HepG2 (cell line): ENCODE measurements at regions not wholly inside any gene's neighbourhood (a gene's known extent, or its start where the extent isn't known, plus 50 kb on each side); places are given as distances from the start of the nearest gene placed in this dataset.

ENCODE experiments used
- ATAC-seq: fragments of 200-7000 bp; cut with Tn5 transposase; 3 replicates; pipeline ENCODE4 v1.9.1; 2020; ENCODE audit warnings: mild to moderate bottlenecking, moderate library complexity
- BruUV-seq: library from RNA; stranded (reverse); fragments of 400-500 nt; replicated peaks from 2 replicates; lab custom pipeline; 2021; lab: Mats Ljungman, UMichigan
- CTCF ChIA-PET: fragments of 300-600 bp; formaldehyde crosslinking; extraction: SDS; loops from one replicate; lab custom pipeline; 2021; ENCODE audit warnings: low total read pairs, inconsistent platforms, low intra/inter-chr PET ratio; lab: Yijun Ruan, JAX
- POLR2A ChIA-PET: fragments of 350-600 bp; sonication (Branson Sonifier 250); formaldehyde crosslinking; loops from one replicate; lab custom pipeline; 2020; ENCODE audit warnings: antibody characterized with exemption, inconsistent platforms; lab: Yijun Ruan, JAX
- DNase-seq: peaks from one replicate; pipeline ENCODE4 v3.0.0-alpha.2; 2015; ENCODE audit warnings: low spot score
- FAIRE-seq: peaks from 3 replicates; lab custom pipeline; 2011; peaks lifted over from hg19 to GRCh38; lab: Jason Lieb, UNC
- H2AFZ ChIP-seq: one replicate; pipeline ENCODE4 v1.6.1; 2011; ENCODE audit warnings: low read length, inconsistent platforms
- H3K27ac ChIP-seq: fragments of 300-600 bp; 3 replicates; pipeline ENCODE4 v1.8.0; 2011; ENCODE audit warnings: mixed run types, mild to moderate bottlenecking, mixed read lengths, low read length, inconsistent platforms; ENCODE audit not compliant: insufficient read depth; ENCODE audit errors: extremely low read length
- H3K27me3 ChIP-seq, 2 experiments: fragments of 200-600 bp in 1 of 2; 2 replicates in 1 of 2; 3 replicates in 1 of 2; pipeline versions ENCODE4 v1.6.0 to v1.8.0; 2011; ENCODE audit warnings: low read length in 2 of 2, mild to moderate bottlenecking in 2 of 2, moderate library complexity in 2 of 2, inconsistent platforms in 1 of 2; ENCODE audit not compliant: insufficient read depth in 2 of 2, control insufficient read depth in 1 of 2
- H3K36me3 ChIP-seq, 2 experiments: fragments of 200-600 bp in 1 of 2; replicated peaks in 1 of 2; 2 replicates in 1 of 2; 3 replicates in 1 of 2; pipeline versions ENCODE4 v1.5.1 to v1.8.0; 2011; ENCODE audit warnings: low read length in 2 of 2, inconsistent platforms in 1 of 2; ENCODE audit not compliant: insufficient read depth in 2 of 2, control insufficient read depth in 1 of 2
- H3K4me1 ChIP-seq: 2 replicates; pipeline ENCODE4 v1.5.1; 2012; ENCODE audit warnings: low read length, inconsistent platforms; ENCODE audit not compliant: insufficient read depth
- H3K4me2 ChIP-seq: 2 replicates; pipeline ENCODE4 v1.6.0; 2011; ENCODE audit warnings: low read depth, low read length, inconsistent platforms
- H3K4me3 ChIP-seq, 3 experiments: fragments of 200-600 bp in 1 of 3; sonication (generic), shearing (Covaris generic) in 1 of 3; replicated peaks in 1 of 3; 2 replicates each; pipeline ENCODE4 v1.5.1; 2011 to 2016; ENCODE audit warnings: low read length in 3 of 3, inconsistent platforms in 2 of 3, low read depth in 2 of 3, mild to moderate bottlenecking in 2 of 3, control low read depth in 1 of 3, mixed read lengths in 1 of 3; ENCODE audit not compliant: insufficient read depth in 1 of 3
- H3K79me2 ChIP-seq: one replicate; pipeline ENCODE4 v1.6.1; 2011; ENCODE audit warnings: low read length, inconsistent platforms; ENCODE audit not compliant: insufficient read depth
- H3K9ac ChIP-seq: 2 replicates; pipeline ENCODE4 v1.6.0; 2011; ENCODE audit warnings: mild to moderate bottlenecking, low read depth, low read length, inconsistent platforms; ENCODE audit not compliant: insufficient read depth
- H3K9me3 ChIP-seq: 2 replicates; pipeline ENCODE4 v1.5.1; 2012; ENCODE audit warnings: mild to moderate bottlenecking, low read length
- H4K20me1 ChIP-seq: 2 replicates; pipeline ENCODE4 v1.6.0; 2011; ENCODE audit warnings: inconsistent platforms, mild to moderate bottlenecking, low read length, moderate library complexity; ENCODE audit not compliant: insufficient read depth
- FIP1L1 ChIP-seq: fragments of 200-400 bp; formaldehyde crosslinking; IDR thresholded peaks from 2 replicates; pipeline ENCODE4 v1.6.1; 2018; ENCODE audit warnings: low read depth, mild to moderate bottlenecking, low read length, moderate library complexity, borderline replicate concordance; ENCODE audit not compliant: insufficient read depth
- IRF9 ChIP-seq: sonication (generic); formaldehyde crosslinking; IDR thresholded peaks from 2 replicates; pipeline ENCODE4 v1.8.0; 2022; ENCODE audit warnings: missing genetic modification reagents, mild to moderate bottlenecking, borderline replicate concordance
- MBD4 ChIP-seq: IDR thresholded peaks from 2 replicates; pipeline ENCODE4 v1.6.1; 2012; ENCODE audit warnings: low read length, inconsistent platforms, borderline replicate concordance
- NFYC ChIP-seq: IDR thresholded peaks from 2 replicates; pipeline ENCODE4 v1.6.1; 2016; ENCODE audit warnings: missing genetic modification reagents, missing compliant biosample characterization
- PHB2 ChIP-seq: fragments of 450-650 bp; IDR thresholded peaks from 2 replicates; pipeline ENCODE4 v1.6.1; 2018; ENCODE audit not compliant: partially characterized antibody
- SAP130 ChIP-seq: IDR thresholded peaks from 2 replicates; pipeline ENCODE4 v1.6.1; 2016; ENCODE audit warnings: low read depth
- ZMAT5 ChIP-seq: sonication (generic); formaldehyde crosslinking; IDR thresholded peaks from 2 replicates; pipeline ENCODE4 v1.5.0; 2020; ENCODE audit warnings: mild to moderate bottlenecking, low read depth, missing genetic modification reagents, borderline replicate concordance
- ZNF235 ChIP-seq: sonication (generic); formaldehyde crosslinking; IDR thresholded peaks from 2 replicates; pipeline ENCODE4 v1.8.1; 2023; ENCODE audit warnings: mild to moderate bottlenecking, missing genetic modification reagents, borderline replicate concordance
- ZNF761 ChIP-seq: sonication (generic); formaldehyde crosslinking; conservative IDR thresholded peaks from 2 replicates; pipeline ENCODE4 v1.4.0; 2020; ENCODE audit warnings: mild to moderate bottlenecking, missing genetic modification reagents
- ZNF891 ChIP-seq: sonication (generic); formaldehyde crosslinking; IDR thresholded peaks from 2 replicates; pipeline ENCODE4 v1.5.0; 2020; ENCODE audit warnings: mild to moderate bottlenecking, missing genetic modification reagents
- WGBS: methylation state at CpG from one replicate; pipeline ENCODE4 v1.1.6; 2017; ENCODE audit warnings: low lambda C conversion rate; 5-methylcytosine and 5-hydroxymethylcytosine counted together
- in situ Hi-C: cut with HindIII; loops from 2 replicates; pipeline ENCODE4 v1.10.0; 2017; ENCODE audit warnings: low pct_unique_long_range_greater_than_20kb; ENCODE audit not compliant: extremely low pct_ligation_motif_present
- intact Hi-C: fragments of 100-400 bp; cut with micrococcal nuclease; formaldehyde crosslinking; loops from one replicate; pipeline ENCODE4 v1.10.0; 2022; ENCODE audit not compliant: unreplicated experiment
- TF ChIP-seq, protein P1 (sequence below): sonication (generic); formaldehyde crosslinking; IDR thresholded peaks from 2 replicates; pipeline ENCODE4 v1.5.0; 2020; ENCODE audit warnings: missing genetic modification reagents

DNA sequence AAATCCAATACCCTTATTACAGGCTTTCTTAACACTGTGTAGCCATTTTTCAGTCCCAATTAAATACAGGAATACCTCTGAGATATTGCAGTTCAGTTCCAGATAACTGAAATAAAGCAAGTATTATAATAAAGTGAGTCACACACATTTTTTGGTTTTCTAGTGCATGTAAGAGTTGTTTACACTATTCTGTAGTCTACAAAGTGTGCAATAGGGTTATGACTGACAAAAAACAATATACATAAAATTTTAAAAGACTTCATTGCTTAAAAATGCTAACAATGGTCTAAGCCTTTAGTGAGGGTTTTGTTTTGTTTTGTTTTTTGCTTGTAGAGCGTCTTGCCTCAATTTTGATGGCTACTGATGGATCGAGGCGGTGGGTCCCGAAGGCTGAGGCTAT is 434.4 kb upstream of the NBEA start:
- WGBS: 5% methylated on average over 4 of the region's 4 CpGs

More for the DNA sequence above, 434.4 kb upstream of the NBEA start:
- no peak overlapping the region for H3K4me3 ChIP-seq
- ATAC-seq (no peak), DNase-seq (no peak), FAIRE-seq (no peak)
- no peaks in the 10 kb centered on the region for H4K20me1 ChIP-seq
- BruUV-seq: no TSS peak
- no peaks in the 10 kb centered on the region for H3K9me3 ChIP-seq
- H3K27ac ChIP-seq: no peak overlapping the region
- no peak overlapping the region for H3K4me2 ChIP-seq
- no peak overlapping the region for H3K9ac ChIP-seq
- ChIA-PET POLR2A (no interaction called here), CTCF (no interaction called here)
- intact Hi-C loops (no loop called here), in situ Hi-C loops (no loop called here)
- H3K27me3 ChIP-seq: no peaks in the 10 kb centered on the region
- no peaks in the 10 kb centered on the region for H3K79me2 ChIP-seq
- no peaks in the 10 kb centered on the region for H3K4me1 ChIP-seq
- H3K36me3 ChIP-seq: no peaks in the 10 kb centered on the region
- no peak overlapping the region for H2AFZ ChIP-seq
- TF ChIP-seq MBD4 (no peak), ZNF891 (CRISPR knock-in tag) (no peak), ZMAT5 (CRISPR knock-in tag) (no peak), IRF9 (CRISPR knock-in tag) (no peak), PHB2 (no peak), SAP130 (CRISPR knock-in tag) (no peak), NFYC (CRISPR knock-in tag) (no peak), ZNF235 (CRISPR knock-in tag) (no peak), FIP1L1 (no peak), ZNF761 (CRISPR knock-in tag) (no peak)
- TF ChIP-seq, protein P1, sequence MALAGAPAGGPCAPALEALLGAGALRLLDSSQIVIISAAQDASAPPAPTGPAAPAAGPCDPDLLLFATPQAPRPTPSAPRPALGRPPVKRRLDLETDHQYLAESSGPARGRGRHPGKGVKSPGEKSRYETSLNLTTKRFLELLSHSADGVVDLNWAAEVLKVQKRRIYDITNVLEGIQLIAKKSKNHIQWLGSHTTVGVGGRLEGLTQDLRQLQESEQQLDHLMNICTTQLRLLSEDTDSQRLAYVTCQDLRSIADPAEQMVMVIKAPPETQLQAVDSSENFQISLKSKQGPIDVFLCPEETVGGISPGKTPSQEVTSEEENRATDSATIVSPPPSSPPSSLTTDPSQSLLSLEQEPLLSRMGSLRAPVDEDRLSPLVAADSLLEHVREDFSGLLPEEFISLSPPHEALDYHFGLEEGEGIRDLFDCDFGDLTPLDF (CRISPR knock-in tag): no peak
